ENCODE measurements at regions not wholly inside any gene's neighbourhood (a gene's known extent, or its start where the extent isn't known, plus 50 kb on each side); places are given as distances from the start of the nearest gene placed in this dataset.

- no peak overlapping the region for H3K4me3 ChIP-seq (ENCODE audit: severe bottlenecking)
- DNase-seq (ENCODE audit: low spot score) (no peak), ATAC-seq (ENCODE audit: low read depth) (no peak)
- no peaks in the 10 kb centered on the region for H3K27me3 ChIP-seq (ENCODE audit: insufficient read depth, poor library complexity, severe bottlenecking)
- no peak overlapping the region for H3K27ac ChIP-seq (ENCODE audit: poor library complexity, severe bottlenecking)
- no peaks in the 10 kb centered on the region for H3K9me3 ChIP-seq (ENCODE audit: severe bottlenecking)
- TF ChIP-seq CTCF (IDR thresholded peaks at IDR 0.05; ENCODE audit: poor library complexity, severe bottlenecking), result no peak
- peaks cover 62% of the 10 kb centered on the region for H3K36me3 ChIP-seq (ENCODE audit: low read depth)
- H3K4me1 ChIP-seq (ENCODE audit: insufficient read depth, poor library complexity, severe bottlenecking), result peaks cover 3% of the 10 kb centered on the region
These were observed 167.5 kb downstream of the TANC2 start for GRCh38 chr17:63133491-63133890.

GRCh38 chr17:63134867-63135266, 168.8 kb downstream of the TANC2 start:
- Histone ChIP-seq H3K27me3 (ENCODE audit: insufficient read depth, poor library complexity, severe bottlenecking) (no peaks in the 10 kb centered on the region), H3K4me3 (ENCODE audit: severe bottlenecking) (no peak overlapping the region), H3K9me3 (ENCODE audit: severe bottlenecking) (no peaks in the 10 kb centered on the region), H3K27ac (ENCODE audit: poor library complexity, severe bottlenecking) (no peak overlapping the region), H3K36me3 (ENCODE audit: low read depth) (peaks cover 58% of the 10 kb centered on the region), H3K4me1 (ENCODE audit: insufficient read depth, poor library complexity, severe bottlenecking) (peaks cover 13% of the 10 kb centered on the region)
- DNase-seq (ENCODE audit: low spot score) (no peak), ATAC-seq (ENCODE audit: low read depth) (no peak)
- no peak for TF ChIP-seq CTCF (IDR thresholded peaks at IDR 0.05; ENCODE audit: poor library complexity, severe bottlenecking)

- TF ChIP-seq CTCF (IDR thresholded peaks at IDR 0.05; ENCODE audit: poor library complexity, severe bottlenecking), result no peak
- Histone ChIP-seq H3K4me1 (ENCODE audit: insufficient read depth, poor library complexity, severe bottlenecking) (peaks cover 13% of the 10 kb centered on the region), H3K4me3 (ENCODE audit: severe bottlenecking) (no peak overlapping the region), H3K27me3 (ENCODE audit: insufficient read depth, poor library complexity, severe bottlenecking) (no peaks in the 10 kb centered on the region), H3K27ac (ENCODE audit: poor library complexity, severe bottlenecking) (no peak overlapping the region), H3K36me3 (ENCODE audit: low read depth) (peaks cover 45% of the 10 kb centered on the region), H3K9me3 (ENCODE audit: severe bottlenecking) (no peaks in the 10 kb centered on the region)
- no peak for DNase-seq (ENCODE audit: low spot score)
- ATAC-seq (ENCODE audit: low read depth), result no peak; the same call in 2 of the 3 replicates
These were observed 170.5 kb downstream of the TANC2 start for GRCh38 chr17:63136369-63137012.

GRCh38 chr17:63137163-63137562, 171.1 kb downstream of the TANC2 start:
- TF ChIP-seq CTCF (IDR thresholded peaks at IDR 0.05; ENCODE audit: poor library complexity, severe bottlenecking), result no peak
- Histone ChIP-seq H3K9me3 (ENCODE audit: severe bottlenecking) (no peaks in the 10 kb centered on the region), H3K27me3 (ENCODE audit: insufficient read depth, poor library complexity, severe bottlenecking) (no peaks in the 10 kb centered on the region), H3K36me3 (ENCODE audit: low read depth) (peaks cover 52% of the 10 kb centered on the region), H3K4me3 (ENCODE audit: severe bottlenecking) (no peak overlapping the region), H3K4me1 (ENCODE audit: insufficient read depth, poor library complexity, severe bottlenecking) (peaks cover 13% of the 10 kb centered on the region), H3K27ac (ENCODE audit: poor library complexity, severe bottlenecking) (no peak overlapping the region)
- DNase-seq (ENCODE audit: low spot score) (no peak), ATAC-seq (ENCODE audit: low read depth) (no peak)

- Histone ChIP-seq H3K4me3 (ENCODE audit: severe bottlenecking) (no peak overlapping the region), H3K27me3 (ENCODE audit: insufficient read depth, poor library complexity, severe bottlenecking) (no peaks in the 10 kb centered on the region), H3K4me1 (ENCODE audit: insufficient read depth, poor library complexity, severe bottlenecking) (peaks cover 15% of the 10 kb centered on the region), H3K36me3 (ENCODE audit: low read depth) (peaks cover 59% of the 10 kb centered on the region), H3K27ac (ENCODE audit: poor library complexity, severe bottlenecking) (no peak overlapping the region), H3K9me3 (ENCODE audit: severe bottlenecking) (peaks cover 2% of the 10 kb centered on the region)
- ATAC-seq (ENCODE audit: low read depth), result no peak
- no peak for TF ChIP-seq CTCF (IDR thresholded peaks at IDR 0.05; ENCODE audit: poor library complexity, severe bottlenecking)
- no peak for DNase-seq (ENCODE audit: low spot score)
These were observed 172.7 kb downstream of the TANC2 start for GRCh38 chr17:63138713-63139112.
